IPS-11a (cell line): ENCODE measurements at regions not wholly inside any gene's neighbourhood (a gene's known extent, or its start where the extent isn't known, plus 50 kb on each side); places are given as distances from the start of the nearest gene placed in this dataset.
A peak's percentile ranks its signal among the peaks of the same experiment; 100 is the strongest.
"Not testable (repeated sequence)": the region's sequence is repeated elsewhere in the genome, so short reads cannot be mapped to it uniquely, and the experiment has no call there.

Experiments used
- H3K4me3 ChIP-seq: one replicate; pipeline ENCODE4 v1.5.1; 2013; ENCODE audit warnings: low read depth, low read length, control low read depth

GRCh38 chr5:134471858-134472449 is 53.5 kb upstream of the JADE2 start:
- not testable (repeated sequence) for H3K4me3 ChIP-seq

DNA sequence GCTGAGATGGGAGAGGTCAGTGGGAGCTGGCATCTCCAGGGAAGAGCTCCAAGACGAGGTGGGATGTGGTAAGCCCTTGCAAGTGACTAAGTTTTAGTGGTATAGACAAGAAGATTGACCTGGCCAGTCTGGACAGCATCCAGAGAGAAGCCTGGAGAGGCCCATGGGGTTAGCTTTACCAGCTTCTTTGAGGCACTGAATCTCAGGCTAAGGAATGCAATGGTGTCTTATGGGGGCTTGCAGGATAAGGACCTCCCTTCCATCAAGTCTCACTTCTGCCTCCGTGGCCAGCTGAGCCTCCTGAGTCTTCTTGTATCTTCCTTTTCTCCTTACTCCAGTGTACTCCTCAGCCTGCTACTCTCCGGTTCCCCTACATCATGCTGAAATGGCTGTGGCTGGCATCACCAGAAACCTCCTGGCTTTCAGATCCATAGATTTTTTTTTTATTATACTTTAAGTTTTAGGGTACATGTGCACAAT is 56.5 kb upstream of the JADE2 start:
- H3K4me3 ChIP-seq: no peak overlapping the region

GRCh38 chr5:134467231-134467630 is 55.5 kb upstream of the CDKN2AIPNL start:
- no peak overlapping the region for H3K4me3 ChIP-seq

GRCh38 chr5:134466241-134467069 is 54.8 kb upstream of the CDKN2AIPNL start:
- peak overlapping the region; percentile 65 for H3K4me3 ChIP-seq

DNA sequence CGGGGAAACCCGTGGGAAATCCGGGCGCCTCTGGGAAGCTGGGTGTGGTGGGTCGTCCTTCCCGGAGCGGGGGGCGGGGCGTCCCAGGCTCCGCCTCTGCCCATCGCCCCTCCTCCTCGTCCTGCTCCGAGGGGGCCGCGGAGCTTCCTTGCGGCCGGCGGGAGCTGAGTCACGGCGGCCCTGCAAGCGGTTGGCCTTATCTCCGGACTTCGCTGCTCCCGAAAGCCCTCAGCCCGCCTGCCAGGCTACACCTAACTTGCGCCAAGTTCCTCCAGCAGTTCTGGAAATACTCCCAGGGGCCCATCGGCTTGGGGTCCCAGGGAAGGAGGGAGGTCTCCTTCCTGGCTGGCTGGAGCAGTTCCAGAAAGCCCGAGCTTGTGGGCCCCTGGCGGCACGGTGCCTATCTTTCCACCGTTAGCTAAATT is 54.1 kb upstream of the CDKN2AIPNL start:
- peak overlapping the region; percentile 65 for H3K4me3 ChIP-seq

DNA sequence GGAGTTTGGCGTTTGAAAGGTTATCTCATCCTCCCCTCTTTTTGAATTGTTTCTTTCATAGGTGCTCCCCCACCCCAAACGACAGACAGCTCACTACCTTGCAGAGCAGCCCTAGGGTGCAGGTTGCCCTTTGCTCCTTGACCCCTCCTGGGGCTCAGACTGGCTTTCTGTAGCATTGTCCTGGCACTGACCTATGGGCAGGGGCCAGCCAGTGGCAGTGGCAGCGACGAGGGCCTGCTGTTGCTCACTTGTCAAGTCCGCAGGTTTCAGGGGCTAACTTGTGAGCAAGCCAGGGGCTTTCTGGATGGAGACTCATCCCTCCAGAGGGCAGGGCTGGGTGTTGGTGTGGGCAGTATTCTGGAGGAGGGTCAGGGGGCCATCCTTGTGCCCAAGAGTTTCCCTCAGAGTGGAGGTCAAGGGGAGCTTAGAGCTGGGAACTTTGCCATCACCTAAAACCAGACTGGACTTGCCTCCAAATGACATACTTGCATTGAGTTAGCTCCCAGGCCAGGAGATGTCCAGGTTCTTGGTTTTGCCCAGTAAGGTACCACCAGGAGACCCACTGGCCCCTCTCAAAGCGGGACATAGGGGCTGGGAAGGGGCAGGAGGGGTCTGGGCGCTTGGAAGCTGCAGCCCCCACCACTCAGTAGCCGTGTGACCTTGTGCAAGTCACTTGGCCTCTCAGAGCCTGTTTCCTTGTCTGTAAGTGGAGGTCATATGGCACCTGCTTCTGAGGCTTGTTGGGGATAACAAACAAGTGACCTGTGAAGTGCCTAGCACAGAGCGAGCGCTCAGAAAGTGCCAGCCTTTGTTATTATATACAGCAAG is 53.5 kb upstream of the CDKN2AIPNL start:
- no peak overlapping the region for H3K4me3 ChIP-seq

- no peak overlapping the region for H3K4me3 ChIP-seq
Observed at GRCh38 chr5:134463991-134464760, 52.5 kb upstream of the CDKN2AIPNL start.

- no peak overlapping the region for H3K4me3 ChIP-seq
Observed at GRCh38 chr5:134463176-134463720, 51.6 kb upstream of the CDKN2AIPNL start.

- H3K4me3 ChIP-seq: no peak overlapping the region
Observed at GRCh38 chr5:134462761-134463160, 51.1 kb upstream of the CDKN2AIPNL start.

- no peak overlapping the region for H3K4me3 ChIP-seq
Observed at GRCh38 chr5:134462047-134462575, 50.4 kb upstream of the CDKN2AIPNL start.
